ENCODE measurements at regions not wholly inside any gene's neighbourhood (a gene's known extent, or its start where the extent isn't known, plus 50 kb on each side); places are given as distances from the start of the nearest gene placed in this dataset.
A peak's percentile ranks its signal among the peaks of the same experiment; 100 is the strongest.

- TF ChIP-seq CTCF (IDR thresholded peaks at IDR 0.05): no peak
- no peak overlapping the region for H3K27ac Mint-ChIP-seq (ENCODE audit: unreplicated experiment)
- peaks cover 18% of the 10 kb centered on the region for H3K27me3 Mint-ChIP-seq (ENCODE audit: low read depth)
- DNase-seq (ENCODE audit: low spot score): no peak
- peaks cover 9% of the 10 kb centered on the region for H3K9me3 Mint-ChIP-seq (ENCODE audit: low read depth)
- peaks cover 4% of the 10 kb centered on the region for H3K36me3 Mint-ChIP-seq (ENCODE audit: low read depth)
- H3K4me3 Mint-ChIP-seq (ENCODE audit: unreplicated experiment): no peak overlapping the region
- no peaks in the 10 kb centered on the region for H3K4me1 Mint-ChIP-seq (ENCODE audit: low read depth)
Measured at GRCh38 chr6:118382126-118382525, 166.0 kb upstream of the PLN start.

GRCh38 chr6:118383924-118384323 is 164.2 kb upstream of the PLN start:
- TF ChIP-seq CTCF (IDR thresholded peaks at IDR 0.05): no peak
- Mint-ChIP-seq H3K27ac (ENCODE audit: unreplicated experiment) (no peak overlapping the region), H3K4me1 (ENCODE audit: low read depth) (peaks cover 15% of the 10 kb centered on the region), H3K9me3 (ENCODE audit: low read depth) (peaks cover 10% of the 10 kb centered on the region), H3K27me3 (ENCODE audit: low read depth) (peaks cover 17% of the 10 kb centered on the region), H3K4me3 (ENCODE audit: unreplicated experiment) (no peak overlapping the region), H3K36me3 (ENCODE audit: low read depth) (peaks cover 4% of the 10 kb centered on the region)
- no peak for DNase-seq (ENCODE audit: low spot score)

- no peaks in the 10 kb centered on the region for H3K36me3 Mint-ChIP-seq (ENCODE audit: low read depth)
- DNase-seq (ENCODE audit: low spot score): no peak
- H3K27ac Mint-ChIP-seq (ENCODE audit: unreplicated experiment): no peak overlapping the region
- peaks cover 3% of the 10 kb centered on the region for H3K9me3 Mint-ChIP-seq (ENCODE audit: low read depth)
- H3K27me3 Mint-ChIP-seq (ENCODE audit: low read depth): peaks cover 14% of the 10 kb centered on the region
- peaks cover 31% of the 10 kb centered on the region for H3K4me1 Mint-ChIP-seq (ENCODE audit: low read depth)
- TF ChIP-seq CTCF (IDR thresholded peaks at IDR 0.05): no peak
- H3K4me3 Mint-ChIP-seq (ENCODE audit: unreplicated experiment): no peak overlapping the region
Measured at GRCh38 chr6:118386975-118387374, 161.1 kb upstream of the PLN start.

GRCh38 chr6:118387921-118388701 is 160.0 kb upstream of the PLN start:
- Mint-ChIP-seq H3K9me3 (ENCODE audit: low read depth) (peaks cover 3% of the 10 kb centered on the region), H3K27me3 (ENCODE audit: low read depth) (peaks cover 12% of the 10 kb centered on the region), H3K4me1 (ENCODE audit: low read depth) (peaks cover 31% of the 10 kb centered on the region), H3K4me3 (ENCODE audit: unreplicated experiment) (peak overlapping the region; percentile 19), H3K36me3 (ENCODE audit: low read depth) (no peaks in the 10 kb centered on the region), H3K27ac (ENCODE audit: unreplicated experiment) (peak overlapping the region; percentile 82)
- DNase-seq (ENCODE audit: low spot score): no peak
- TF ChIP-seq CTCF (IDR thresholded peaks at IDR 0.05): no peak

- Mint-ChIP-seq H3K9me3 (ENCODE audit: low read depth) (peaks cover 8% of the 10 kb centered on the region), H3K4me1 (ENCODE audit: low read depth) (peaks cover 31% of the 10 kb centered on the region), H3K4me3 (ENCODE audit: unreplicated experiment) (no peak overlapping the region), H3K27ac (ENCODE audit: unreplicated experiment) (no peak overlapping the region), H3K27me3 (ENCODE audit: low read depth) (peaks cover 1% of the 10 kb centered on the region), H3K36me3 (ENCODE audit: low read depth) (peaks cover 4% of the 10 kb centered on the region)
- no peak for TF ChIP-seq CTCF (IDR thresholded peaks at IDR 0.05)
- DNase-seq (ENCODE audit: low spot score): no peak
Measured at GRCh38 chr6:118391086-118391485, 157.0 kb upstream of the PLN start.

Data from chondrocyte (in vitro differentiated cells).